Gastroesophageal sphincter (tissue), 4 donors: ENCODE measurements at regions not wholly inside any gene's neighbourhood (a gene's known extent, or its start where the extent isn't known, plus 50 kb on each side); places are given as distances from the start of the nearest gene placed in this dataset.

Experiments used
- ATAC-seq: fragments of 150-250 bp; one replicate; pipeline ENCODE4 v1.9.1; 2016; ENCODE audit warnings: mild to moderate bottlenecking, moderate library complexity
- H3K27ac ChIP-seq, 4 donors: fragments of 200-600 bp; sonication (generic) in 3 of 4; 1 replicate in 3 of 4; 2 replicates in 1 of 4; pipeline ENCODE4 v1.5.1; 2016 to 2019
- H3K27me3 ChIP-seq: fragments of 200-600 bp; sonication (generic); one replicate; pipeline ENCODE4 v1.5.1; 2019
- H3K36me3 ChIP-seq, 2 donors: fragments of 200-600 bp; sonication (generic); one replicate each; pipeline ENCODE4 v1.5.1; 2019; ENCODE audit warnings: control low read depth in 1 of 2
- H3K4me1 ChIP-seq, 3 donors: fragments of 200-600 bp; sonication (generic); 1 replicate in 2 of 3; 2 replicates in 1 of 3; pipeline ENCODE4 v1.5.1; 2016 to 2019; ENCODE audit warnings: control low read depth in 2 of 3
- H3K4me3 ChIP-seq, 2 donors: fragments of 200-600 bp; sonication (generic); one replicate each; pipeline ENCODE4 v1.5.1; 2019; ENCODE audit warnings: mild to moderate bottlenecking in 1 of 2, moderate library complexity in 1 of 2
- H3K9me3 ChIP-seq, 3 donors: fragments of 200-600 bp; sonication (generic); one replicate each; pipeline ENCODE4 v1.5.1; 2017 to 2019; ENCODE audit warnings: control low read depth in 2 of 3
- CTCF ChIP-seq, 4 experiments: fragments of 200-600 bp in 2 of 4; fragments of 450-650 bp in 2 of 4; sonication (generic) in 1 of 4; IDR thresholded peaks; one replicate each; pipeline ENCODE4 v1.5.1; 2017 to 2019; ENCODE audit warnings: antibody characterized with exemption in 4 of 4, mild to moderate bottlenecking in 2 of 4, moderate library complexity in 2 of 4
- EP300 ChIP-seq: sonication (generic); formaldehyde crosslinking; IDR thresholded peaks from one replicate; pipeline ENCODE4 v1.6.1; 2017; ENCODE audit warnings: antibody characterized with exemption, mild to moderate bottlenecking
- POLR2A ChIP-seq, 2 donors: fragments of 450-650 bp; IDR thresholded peaks; one replicate each; pipeline ENCODE4 v1.6.1; 2017; ENCODE audit warnings: antibody characterized with exemption in 2 of 2, mild to moderate bottlenecking in 2 of 2, moderate library complexity in 1 of 2
- POLR2AphosphoS5 ChIP-seq: sonication (generic); formaldehyde crosslinking; IDR thresholded peaks from one replicate; pipeline ENCODE4 v1.6.1; 2017; ENCODE audit warnings: antibody characterized with exemption
- WGBS, 2 donors: methylation state at CpG; one replicate each; pipeline ENCODE4 v1.1.5; 2018; ENCODE audit warnings: low coverage in 1 of 2; 5-methylcytosine and 5-hydroxymethylcytosine counted together

GRCh38 chr12:127340381-127340780 lies 926.6 kb upstream of the TMEM132C start:
- Histone ChIP-seq H3K27ac (no peak overlapping the region), H3K36me3 (no peaks in the 10 kb centered on the region), H3K27me3 (no peaks in the 10 kb centered on the region), H3K9me3 (no peaks in the 10 kb centered on the region), H3K4me1 (peaks cover 4 to 21% (median 7%) of the 10 kb centered on the region in 3 donors), H3K4me3 (no peak overlapping the region)
- 63 to 88% methylated on average over 5 to 6 of the region's 6 CpGs for WGBS, 2 donors
- TF ChIP-seq POLR2A (IDR thresholded peaks at IDR 0.05) (no peak), CTCF (IDR thresholded peaks at IDR 0.05) (no peak), POLR2AphosphoS5 (no peak), EP300 (no peak)
- ATAC-seq: no peak

- H3K27me3 ChIP-seq: no peaks in the 10 kb centered on the region
- 11 to 34% methylated on average over 5 to 6 of the region's 6 CpGs for WGBS, 2 donors
- peaks cover 4 to 21% (median 7%) of the 10 kb centered on the region in 3 donors for H3K4me1 ChIP-seq
- no peak overlapping the region for H3K4me3 ChIP-seq
- peak overlapping the region in 1 of 4 donors; percentile 12 for H3K27ac ChIP-seq
- ATAC-seq: no peak
- H3K36me3 ChIP-seq: no peaks in the 10 kb centered on the region
- TF ChIP-seq EP300 (no peak), POLR2A (IDR thresholded peaks at IDR 0.05) (no peak), CTCF (IDR thresholded peaks at IDR 0.05) (no peak), POLR2AphosphoS5 (no peak)
- H3K9me3 ChIP-seq: no peaks in the 10 kb centered on the region
These were observed 924.1 kb upstream of the TMEM132C start for GRCh38 chr12:127342861-127343260.

GRCh38 chr12:127343940-127344339 lies 923.0 kb upstream of the TMEM132C start:
- 41 to 43% methylated on average over 4 of the region's 5 CpGs for WGBS, 2 donors
- no peak for TF ChIP-seq CTCF (IDR thresholded peaks at IDR 0.05)
- H3K27ac ChIP-seq: no peak overlapping the region

GRCh38 chr12:127351481-127352010 lies 915.4 kb upstream of the TMEM132C start:
- 92 to 100% methylated on average over 1 to 9 of the region's 11 CpGs for WGBS, 2 donors
- no peak overlapping the region for H3K4me3 ChIP-seq
- H3K9me3 ChIP-seq: no peaks in the 10 kb centered on the region
- no peak overlapping the region for H3K27ac ChIP-seq
- ATAC-seq: no peak
- no peaks in the 10 kb centered on the region for H3K27me3 ChIP-seq
- no peaks in the 10 kb centered on the region for H3K36me3 ChIP-seq
- TF ChIP-seq POLR2AphosphoS5 (no peak), CTCF (IDR thresholded peaks at IDR 0.05) (no peak), EP300 (no peak), POLR2A (IDR thresholded peaks at IDR 0.05) (no peak)
- H3K4me1 ChIP-seq: no peaks in the 10 kb centered on the region

More at GRCh38 chr12:127343940-127344339, 923.0 kb upstream of the TMEM132C start:
- H3K9me3 ChIP-seq: no peaks in the 10 kb centered on the region
- H3K36me3 ChIP-seq: no peaks in the 10 kb centered on the region
- no peaks in the 10 kb centered on the region for H3K27me3 ChIP-seq
- H3K4me3 ChIP-seq: no peak overlapping the region
- H3K4me1 ChIP-seq: peaks cover 4 to 21% (median 7%) of the 10 kb centered on the region in 3 donors
- ATAC-seq: no peak

- 0 to 60% methylated on average over 1 to 8 of the region's 10 CpGs for WGBS, 2 donors
- H3K27me3 ChIP-seq: no peaks in the 10 kb centered on the region
- no peak overlapping the region for H3K27ac ChIP-seq
- no peaks in the 10 kb centered on the region for H3K4me1 ChIP-seq
- H3K9me3 ChIP-seq: no peaks in the 10 kb centered on the region
- no peak for ATAC-seq
- TF ChIP-seq POLR2A (IDR thresholded peaks at IDR 0.05) (no peak), CTCF (IDR thresholded peaks at IDR 0.05) (peak in 1 of 4 experiments; percentile 45)
- no peak overlapping the region for H3K4me3 ChIP-seq
- H3K36me3 ChIP-seq: no peaks in the 10 kb centered on the region
These were observed 911.7 kb upstream of the TMEM132C start for GRCh38 chr12:127355061-127355841.
